GM12878 (cell line): ENCODE measurements at regions not wholly inside any gene's neighbourhood (a gene's known extent, or its start where the extent isn't known, plus 50 kb on each side); places are given as distances from the start of the nearest gene placed in this dataset.

Source experiments
- ATAC-seq: fragments of 200-7000 bp; cut with Tn5 transposase; 3 replicates; pipeline ENCODE4 v1.9.1; 2020; ENCODE audit warnings: mild to moderate bottlenecking, moderate library complexity
- BruUV-seq: library from RNA; stranded (reverse); fragments of 400-500 nt; replicated peaks from 2 replicates; lab custom pipeline; 2021; lab: Mats Ljungman, UMichigan
- CTCF ChIA-PET: fragments of 300-600 bp; sonication (Branson Sonifier 250); formaldehyde crosslinking; extraction: SDS; loops from one replicate; lab custom pipeline; 2021; ENCODE audit warnings: inconsistent platforms; lab: Yijun Ruan, JAX
- POLR2A ChIA-PET: fragments of 350-600 bp; formaldehyde crosslinking; extraction: SDS; loops from one replicate; lab custom pipeline; 2021; ENCODE audit warnings: inconsistent platforms; lab: Charles Lee
- RAD21 ChIA-PET: fragments of 300-600 bp; sonication (Branson Sonifier 250); formaldehyde crosslinking; loops from one replicate; lab custom pipeline; 2023; ENCODE audit warnings: antibody characterized with exemption; ENCODE audit not compliant: unreplicated experiment; lab: Charles Lee
- SMC1A ChIA-PET: fragments of 300-600 bp; sonication (Branson Sonifier 250); formaldehyde crosslinking; loops from one replicate; lab custom pipeline; 2023; ENCODE audit not compliant: unreplicated experiment, uncharacterized antibody; lab: Charles Lee
- DNase-seq: peaks from one replicate; pipeline ENCODE4 v3.0.0-alpha.2; 2011; ENCODE audit warnings: low read depth, low spot score
- FAIRE-seq: peaks from 3 replicates; lab custom pipeline; 2011; peaks lifted over from hg19 to GRCh38; lab: Jason Lieb, UNC
- H2AFZ ChIP-seq: 2 replicates; pipeline ENCODE4 v1.6.0; 2011; ENCODE audit warnings: low read depth, low read length, control low read depth; ENCODE audit not compliant: control insufficient read depth
- H3K27ac ChIP-seq: 2 replicates; pipeline ENCODE4 v1.5.1; 2011; ENCODE audit warnings: control low read depth; ENCODE audit not compliant: control insufficient read depth, insufficient read depth
- H3K27me3 ChIP-seq, 2 experiments: replicated peaks in 1 of 2; 2 replicates each; pipeline versions ENCODE4 v1.6.0 to v1.6.1; 2011; ENCODE audit warnings: low read length in 1 of 2; ENCODE audit not compliant: control insufficient read depth in 2 of 2, insufficient read depth in 2 of 2
- H3K36me3 ChIP-seq, 2 experiments: 2 replicates each; pipeline ENCODE4 v1.5.1; 2011; ENCODE audit warnings: low read length in 1 of 2; ENCODE audit not compliant: control insufficient read depth in 2 of 2, insufficient read depth in 2 of 2
- H3K4me1 ChIP-seq: 2 replicates; pipeline ENCODE4 v1.6.1; 2011; ENCODE audit warnings: mild to moderate bottlenecking, low read length, moderate library complexity, mixed read lengths; ENCODE audit not compliant: control insufficient read depth, insufficient read depth
- H3K4me2 ChIP-seq: 2 replicates; pipeline ENCODE4 v1.6.0; 2011; ENCODE audit warnings: control low read depth; ENCODE audit not compliant: control insufficient read depth, insufficient read depth
- H3K4me3 ChIP-seq: fragments of 200-600 bp; sonication (generic); 2 replicates; pipeline ENCODE4 v1.5.1; 2016
- H3K79me2 ChIP-seq: 2 replicates; pipeline ENCODE4 v1.6.0; 2011; ENCODE audit warnings: low read length; ENCODE audit not compliant: control insufficient read depth, insufficient read depth
- H3K9ac ChIP-seq: 2 replicates; pipeline ENCODE4 v1.8.0; 2011; ENCODE audit warnings: low read length, control low read depth, mixed read lengths; ENCODE audit not compliant: control insufficient read depth, insufficient read depth
- H3K9me3 ChIP-seq: replicated peaks from 3 replicates; pipeline ENCODE4 v1.5.1; 2011; ENCODE audit warnings: mild to moderate bottlenecking, low read length; ENCODE audit not compliant: control insufficient read depth, insufficient read depth
- H4K20me1 ChIP-seq: 2 replicates; pipeline ENCODE4 v1.6.0; 2011; ENCODE audit not compliant: control insufficient read depth, insufficient read depth
- GATAD2B ChIP-seq: fragments of 450-650 bp; conservative IDR thresholded peaks from 2 replicates; pipeline ENCODE4 v1.6.1; 2017; ENCODE audit warnings: low read depth, mild to moderate bottlenecking, moderate library complexity
- NR2C2 ChIP-seq: IDR thresholded peaks from 2 replicates; pipeline ENCODE4 v1.6.1; 2011; ENCODE audit warnings: borderline replicate concordance, low read depth; ENCODE audit not compliant: control insufficient read depth, insufficient read length
- NRF1 ChIP-seq: conservative IDR thresholded peaks from 2 replicates; pipeline ENCODE4 v1.6.1; 2011; ENCODE audit warnings: mild to moderate bottlenecking, low read depth, low read length, improper control_type of control experiment
- PML ChIP-seq: IDR thresholded peaks from 2 replicates; pipeline ENCODE4 v1.6.1; 2012; ENCODE audit warnings: low read length, inconsistent platforms
- POLR2AphosphoS5 ChIP-seq: IDR thresholded peaks from 2 replicates; pipeline ENCODE4 v1.6.1; 2011; ENCODE audit warnings: mild to moderate bottlenecking, low read length, inconsistent platforms
- SMARCA5 ChIP-seq: fragments of 450-650 bp; IDR thresholded peaks from 2 replicates; pipeline ENCODE4 v1.6.1; 2017; ENCODE audit warnings: mild to moderate bottlenecking
- SUZ12 ChIP-seq: fragments of 200-600 bp; sonication (generic); IDR thresholded peaks from one replicate; pipeline ENCODE4 v1.6.1; 2018; ENCODE audit warnings: antibody characterized with exemption, mild to moderate bottlenecking; ENCODE audit not compliant: unreplicated experiment
- TAF1 ChIP-seq: IDR thresholded peaks from 2 replicates; pipeline ENCODE4 v1.6.1; 2011; ENCODE audit warnings: mild to moderate bottlenecking, low read depth, low read length, borderline replicate concordance
- WGBS: methylation state at CpG from one replicate; pipeline ENCODE4 v1.1.6; 2016; ENCODE audit warnings: low lambda C conversion rate; ENCODE audit not compliant: insufficient replicate concordance, insufficient coverage; ENCODE audit errors: missing lambda C conversion rate; 5-methylcytosine and 5-hydroxymethylcytosine counted together
- in situ Hi-C: fragments of 300-500 bp; cut with MboI; formaldehyde crosslinking; loops from 9 replicates; pipeline ENCODE4 v1.14.3; 2018; ENCODE audit warnings: mixed read lengths
- intact Hi-C: fragments of 100-400 bp; cut with micrococcal nuclease; formaldehyde crosslinking; loops from one replicate; pipeline ENCODE4 v1.14.2; 2022; ENCODE audit not compliant: unreplicated experiment
- TF ChIP-seq, protein P1 (sequence below): IDR thresholded peaks from 2 replicates; pipeline ENCODE4 v1.6.1; 2012; ENCODE audit warnings: low read depth, low read length, improper control_type of control experiment
- TF ChIP-seq, protein P2 (sequence below): fragments of 450-650 bp; IDR thresholded peaks from 2 replicates; pipeline ENCODE4 v1.6.1; 2017; ENCODE audit warnings: mild to moderate bottlenecking, moderate library complexity

DNA sequence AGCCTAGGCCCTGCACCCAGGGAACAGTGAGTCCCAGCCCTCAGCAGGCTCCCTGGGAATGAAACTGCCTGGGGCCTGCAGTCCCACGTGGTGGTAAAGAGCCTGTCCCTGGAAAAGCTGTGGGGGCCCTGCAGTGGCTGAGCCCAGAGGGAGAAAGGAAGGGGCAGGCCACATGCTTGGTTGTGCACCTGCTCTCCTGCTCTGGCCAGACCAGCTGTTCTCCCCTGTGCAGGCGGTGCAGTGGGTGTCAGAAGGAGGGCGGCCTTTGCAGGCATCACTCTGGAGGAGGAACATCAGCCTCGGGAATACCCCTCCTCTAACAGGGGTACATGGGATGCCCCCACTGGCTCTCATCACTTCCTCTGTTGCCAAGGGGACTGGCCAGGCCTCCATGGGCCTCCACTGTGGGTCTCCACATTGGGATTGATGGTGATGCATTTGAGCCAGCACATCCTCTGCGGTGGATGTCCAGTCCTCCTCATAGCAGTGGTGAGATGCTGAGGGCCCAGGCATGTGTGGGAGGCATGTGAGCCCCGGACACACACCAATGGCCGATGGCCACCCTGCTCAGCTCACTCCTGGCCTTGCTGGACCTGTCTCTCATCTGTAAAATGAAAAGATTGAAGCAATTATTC lies 690.4 kb downstream of the BRD1 start:
- FAIRE-seq (no peak), ATAC-seq (no peak), DNase-seq (no peak)
- H2AFZ ChIP-seq: no peak overlapping the region
- H3K9me3 ChIP-seq: no peaks in the 10 kb centered on the region; the same call in 2 of the 3 replicates
- no peaks in the 10 kb centered on the region for H3K27me3 ChIP-seq
- no peak overlapping the region for H3K4me2 ChIP-seq
- in situ Hi-C loops (no loop called here), intact Hi-C loops (no loop called here)
- ChIA-PET SMC1A (no interaction called here), CTCF (no interaction called here), RAD21 (no interaction called here), POLR2A (no interaction called here)
- H3K27ac ChIP-seq: no peak overlapping the region
- TF ChIP-seq SUZ12 (no peak), PML (no peak), TAF1 (no peak), POLR2AphosphoS5 (no peak), NR2C2 (no peak), GATAD2B (no peak)
- TF ChIP-seq, protein P1, sequence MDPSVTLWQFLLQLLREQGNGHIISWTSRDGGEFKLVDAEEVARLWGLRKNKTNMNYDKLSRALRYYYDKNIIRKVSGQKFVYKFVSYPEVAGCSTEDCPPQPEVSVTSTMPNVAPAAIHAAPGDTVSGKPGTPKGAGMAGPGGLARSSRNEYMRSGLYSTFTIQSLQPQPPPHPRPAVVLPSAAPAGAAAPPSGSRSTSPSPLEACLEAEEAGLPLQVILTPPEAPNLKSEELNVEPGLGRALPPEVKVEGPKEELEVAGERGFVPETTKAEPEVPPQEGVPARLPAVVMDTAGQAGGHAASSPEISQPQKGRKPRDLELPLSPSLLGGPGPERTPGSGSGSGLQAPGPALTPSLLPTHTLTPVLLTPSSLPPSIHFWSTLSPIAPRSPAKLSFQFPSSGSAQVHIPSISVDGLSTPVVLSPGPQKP: no peak
- WGBS: 7% methylated on average over 7 of the region's 7 CpGs
- H3K9ac ChIP-seq: no peak overlapping the region
- H3K36me3 ChIP-seq: no peaks in the 10 kb centered on the region
- no peaks in the 10 kb centered on the region for H4K20me1 ChIP-seq
- no peaks in the 10 kb centered on the region for H3K4me1 ChIP-seq
- BruUV-seq: no TSS peak
- no peaks in the 10 kb centered on the region for H3K79me2 ChIP-seq
- H3K4me3 ChIP-seq: no peak overlapping the region

GRCh38 chr22:49136816-49137180 lies 690.9 kb downstream of the BRD1 start:
- 60% methylated on average over 9 of the region's 9 CpGs for WGBS
- H3K36me3 ChIP-seq: no peaks in the 10 kb centered on the region
- no peak for DNase-seq
- no TSS peak for BruUV-seq
- H3K79me2 ChIP-seq: no peaks in the 10 kb centered on the region
- TF ChIP-seq SMARCA5 (no peak), NRF1 (no peak), GATAD2B (no peak)
- TF ChIP-seq, protein P2, sequence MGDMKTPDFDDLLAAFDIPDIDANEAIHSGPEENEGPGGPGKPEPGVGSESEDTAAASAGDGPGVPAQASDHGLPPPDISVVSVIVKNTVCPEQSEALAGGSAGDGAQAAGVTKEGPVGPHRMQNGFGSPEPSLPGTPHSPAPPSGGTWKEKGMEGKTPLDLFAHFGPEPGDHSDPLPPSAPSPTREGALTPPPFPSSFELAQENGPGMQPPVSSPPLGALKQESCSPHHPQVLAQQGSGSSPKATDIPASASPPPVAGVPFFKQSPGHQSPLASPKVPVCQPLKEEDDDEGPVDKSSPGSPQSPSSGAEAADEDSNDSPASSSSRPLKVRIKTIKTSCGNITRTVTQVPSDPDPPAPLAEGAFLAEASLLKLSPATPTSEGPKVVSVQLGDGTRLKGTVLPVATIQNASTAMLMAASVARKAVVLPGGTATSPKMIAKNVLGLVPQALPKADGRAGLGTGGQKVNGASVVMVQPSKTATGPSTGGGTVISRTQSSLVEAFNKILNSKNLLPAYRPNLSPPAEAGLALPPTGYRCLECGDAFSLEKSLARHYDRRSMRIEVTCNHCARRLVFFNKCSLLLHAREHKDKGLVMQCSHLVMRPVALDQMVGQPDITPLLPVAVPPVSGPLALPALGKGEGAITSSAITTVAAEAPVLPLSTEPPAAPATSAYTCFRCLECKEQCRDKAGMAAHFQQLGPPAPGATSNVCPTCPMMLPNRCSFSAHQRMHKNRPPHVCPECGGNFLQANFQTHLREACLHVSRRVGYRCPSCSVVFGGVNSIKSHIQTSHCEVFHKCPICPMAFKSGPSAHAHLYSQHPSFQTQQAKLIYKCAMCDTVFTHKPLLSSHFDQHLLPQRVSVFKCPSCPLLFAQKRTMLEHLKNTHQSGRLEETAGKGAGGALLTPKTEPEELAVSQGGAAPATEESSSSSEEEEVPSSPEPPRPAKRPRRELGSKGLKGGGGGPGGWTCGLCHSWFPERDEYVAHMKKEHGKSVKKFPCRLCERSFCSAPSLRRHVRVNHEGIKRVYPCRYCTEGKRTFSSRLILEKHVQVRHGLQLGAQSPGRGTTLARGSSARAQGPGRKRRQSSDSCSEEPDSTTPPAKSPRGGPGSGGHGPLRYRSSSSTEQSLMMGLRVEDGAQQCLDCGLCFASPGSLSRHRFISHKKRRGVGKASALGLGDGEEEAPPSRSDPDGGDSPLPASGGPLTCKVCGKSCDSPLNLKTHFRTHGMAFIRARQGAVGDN: no peak
- H2AFZ ChIP-seq: no peak overlapping the region
- no peaks in the 10 kb centered on the region for H3K27me3 ChIP-seq
- H3K4me1 ChIP-seq: no peaks in the 10 kb centered on the region
- H3K9ac ChIP-seq: no peak overlapping the region
- intact Hi-C loops (no loop called here), in situ Hi-C loops (no loop called here)
- ChIA-PET CTCF (no interaction called here), POLR2A (no interaction called here), RAD21 (no interaction called here), SMC1A (no interaction called here)
- H3K4me3 ChIP-seq: no peak overlapping the region
- no peak for FAIRE-seq
- no peak overlapping the region for H3K27ac ChIP-seq
- no peaks in the 10 kb centered on the region for H4K20me1 ChIP-seq
- ATAC-seq: no peak
- no peak overlapping the region for H3K4me2 ChIP-seq
- no peaks in the 10 kb centered on the region; the same call in 2 of the 3 replicates for H3K9me3 ChIP-seq
